Naive thymus-derived CD4-positive, alpha-beta T cell (primary cell): ENCODE measurements at regions not wholly inside any gene's neighbourhood (a gene's known extent, or its start where the extent isn't known, plus 50 kb on each side); places are given as distances from the start of the nearest gene placed in this dataset.

Experiments
- ATAC-seq: fragments of 150-1000 bp; cut with Tn5 transposase; 2 replicates; pipeline ENCODE4 v1.10.0; 2021; ENCODE audit warnings: mild to moderate bottlenecking, moderate library complexity
- CTCF ChIA-PET: fragments of 350-600 bp; sonication (Branson Sonifier 250); formaldehyde crosslinking; loops from one replicate; lab custom pipeline; 2021; ENCODE audit warnings: antibody characterized with exemption; lab: Charles Lee
- POLR2A ChIA-PET: fragments of 350-600 bp; sonication (Branson Sonifier 250); formaldehyde crosslinking; loops from one replicate; lab custom pipeline; 2021; ENCODE audit warnings: antibody characterized with exemption, inconsistent platforms; lab: Charles Lee
- DNase-seq, 9 donors: peaks; one replicate each; pipeline versions ENCODE4 v3.0.0 to v3.0.0-alpha.2; 2020 to 2022; ENCODE audit warnings: mixed read lengths in 1 of 9
- H3K27ac ChIP-seq: one replicate; pipeline ENCODE4 v1.7.0; 2013; ENCODE audit warnings: mild to moderate bottlenecking, low read depth, low read length, moderate library complexity
- H3K27me3 ChIP-seq, 2 donors: one replicate each; pipeline ENCODE4 v1.7.0; 2013; ENCODE audit warnings: low read length in 2 of 2, mild to moderate bottlenecking in 2 of 2, moderate library complexity in 2 of 2; ENCODE audit not compliant: control insufficient read depth in 2 of 2, insufficient read depth in 2 of 2
- H3K36me3 ChIP-seq, 3 experiments: 1 replicate in 2 of 3; 2 replicates in 1 of 3; pipeline ENCODE4 v1.7.0; 2013; ENCODE audit warnings: low read length in 3 of 3, mild to moderate bottlenecking in 3 of 3, moderate library complexity in 1 of 3; ENCODE audit not compliant: insufficient read depth in 3 of 3, control insufficient read depth in 2 of 3
- H3K4me1 ChIP-seq, 2 donors: one replicate each; pipeline ENCODE4 v1.7.0; 2013; ENCODE audit warnings: low read length in 2 of 2, mild to moderate bottlenecking in 2 of 2, moderate library complexity in 1 of 2; ENCODE audit not compliant: control insufficient read depth in 2 of 2, insufficient read depth in 2 of 2
- H3K4me3 ChIP-seq: 2 replicates; pipeline ENCODE4 v1.7.0; 2013; ENCODE audit warnings: mild to moderate bottlenecking, low read length
- H3K9me3 ChIP-seq, 3 experiments: 1 replicate in 2 of 3; 2 replicates in 1 of 3; pipeline ENCODE4 v1.7.0; 2013; ENCODE audit warnings: low read length in 3 of 3; ENCODE audit not compliant: control insufficient read depth in 2 of 3
- H3K27ac Mint-ChIP-seq, 9 donors: one replicate each; pipeline ENCODE4 v1.8.0; 2020 to 2022; ENCODE audit warnings: mixed read lengths in 9 of 9, mild to moderate bottlenecking in 8 of 9, moderate library complexity in 5 of 9, inconsistent platforms in 2 of 9
- H3K27me3 Mint-ChIP-seq, 5 donors: one replicate each; pipeline ENCODE4 v1.8.0; 2021 to 2022; ENCODE audit warnings: mixed read lengths in 5 of 5, mild to moderate bottlenecking in 1 of 5
- H3K36me3 Mint-ChIP-seq, 5 donors: one replicate each; pipeline ENCODE4 v1.8.0; 2020 to 2022; ENCODE audit warnings: mixed read lengths in 5 of 5, mild to moderate bottlenecking in 3 of 5, inconsistent platforms in 1 of 5
- H3K4me1 Mint-ChIP-seq, 7 donors: one replicate each; pipeline ENCODE4 v1.8.0; 2020 to 2022; ENCODE audit warnings: mixed read lengths in 7 of 7, mild to moderate bottlenecking in 3 of 7, inconsistent platforms in 1 of 7
- H3K4me3 Mint-ChIP-seq, 10 donors: one replicate each; pipeline ENCODE4 v1.8.0; 2020 to 2022; ENCODE audit warnings: mild to moderate bottlenecking in 10 of 10, mixed read lengths in 10 of 10, moderate library complexity in 6 of 10, inconsistent platforms in 2 of 10
- H3K9me3 Mint-ChIP-seq, 11 donors: one replicate each; pipeline ENCODE4 v1.8.0; 2020 to 2022; ENCODE audit warnings: mixed read lengths in 11 of 11, mild to moderate bottlenecking in 4 of 11, inconsistent platforms in 1 of 11, moderate library complexity in 1 of 11
- intact Hi-C, 2 donors: fragments of 100-400 bp; cut with micrococcal nuclease; formaldehyde crosslinking; loops; one replicate each; pipeline ENCODE4 v1.15.1; 2023

DNA sequence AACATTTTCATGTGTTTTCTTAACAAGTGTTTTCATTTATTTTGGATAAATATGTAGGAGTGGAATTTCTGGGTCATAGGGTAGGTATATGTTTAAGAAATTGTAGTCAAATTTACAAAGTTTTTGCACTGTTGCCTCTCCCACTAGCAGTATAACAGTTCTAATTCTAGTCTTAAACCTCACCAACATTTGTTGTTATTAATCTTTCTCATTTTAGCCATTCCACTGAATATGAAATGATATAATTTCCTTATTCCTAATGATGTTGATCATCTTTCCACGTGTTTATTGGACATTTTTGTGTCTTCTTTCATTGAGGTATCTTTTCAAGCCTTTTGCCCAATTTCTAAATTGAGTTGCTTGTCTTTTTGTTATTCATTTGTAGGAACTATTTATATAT lies 62.0 kb downstream of the C11orf91 start:
- no peaks in the 10 kb centered on the region for H3K27me3 ChIP-seq
- intact Hi-C loops, result no loop called here
- no peak overlapping the region for H3K4me3 ChIP-seq
- H3K36me3 ChIP-seq, result no peaks in the 10 kb centered on the region
- H3K4me1 Mint-ChIP-seq, result no peaks in the 10 kb centered on the region
- peaks cover 0 to 4% (median 0%) of the 10 kb centered on the region in 5 donors for H3K36me3 Mint-ChIP-seq
- ChIA-PET POLR2A (no interaction called here), CTCF (no interaction called here)
- no peaks in the 10 kb centered on the region for H3K9me3 ChIP-seq
- H3K27ac ChIP-seq, result no peak overlapping the region
- no peak overlapping the region for H3K4me3 Mint-ChIP-seq
- peaks cover 2 to 48% (median 28%) of the 10 kb centered on the region in 5 donors for H3K27me3 Mint-ChIP-seq
- peaks cover 0 to 10% (median 5%) of the 10 kb centered on the region in 11 donors for H3K9me3 Mint-ChIP-seq
- ATAC-seq (no peak), DNase-seq (no peak)
- no peak overlapping the region for H3K27ac Mint-ChIP-seq
- H3K4me1 ChIP-seq, result no peaks in the 10 kb centered on the region

DNA sequence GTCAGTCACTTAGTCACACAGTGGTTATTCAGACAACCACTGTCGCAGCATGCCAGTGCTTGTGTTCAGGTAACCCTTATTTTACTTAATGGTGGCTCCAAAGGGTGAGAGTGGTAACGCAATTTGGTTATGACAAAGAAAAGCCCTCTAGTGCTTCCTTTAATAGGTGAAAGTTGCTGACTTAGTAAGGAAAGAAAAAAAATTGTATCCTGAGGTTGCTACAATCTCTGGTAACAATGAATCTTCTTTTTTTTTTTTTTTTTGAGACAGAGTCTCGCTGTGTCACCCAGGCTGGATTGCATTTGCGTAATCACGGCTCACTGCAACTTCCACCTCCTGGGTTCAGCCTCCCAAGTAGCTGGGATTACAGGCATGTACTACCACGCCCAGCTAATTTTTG lies 64.5 kb downstream of the C11orf91 start:
- ChIA-PET POLR2A (no interaction called here), CTCF (no interaction called here)
- no peaks in the 10 kb centered on the region for H3K27me3 ChIP-seq
- no peak overlapping the region for H3K27ac Mint-ChIP-seq
- no peaks in the 10 kb centered on the region for H3K4me1 ChIP-seq
- intact Hi-C loops, result no loop called here
- peak; percentile 38 for ATAC-seq
- H3K36me3 ChIP-seq, result no peaks in the 10 kb centered on the region
- no peak for DNase-seq
- no peak overlapping the region for H3K4me3 ChIP-seq
- no peak overlapping the region for H3K27ac ChIP-seq
- H3K9me3 Mint-ChIP-seq, result peaks cover 0 to 13% (median 5%) of the 10 kb centered on the region in 11 donors
- no peak overlapping the region for H3K4me3 Mint-ChIP-seq
- peaks cover 0 to 49% (median 39%) of the 10 kb centered on the region in 5 donors for H3K27me3 Mint-ChIP-seq
- H3K4me1 Mint-ChIP-seq, result no peaks in the 10 kb centered on the region
- H3K36me3 Mint-ChIP-seq, result peaks cover 0 to 4% (median 0%) of the 10 kb centered on the region in 5 donors
- no peaks in the 10 kb centered on the region for H3K9me3 ChIP-seq

DNA sequence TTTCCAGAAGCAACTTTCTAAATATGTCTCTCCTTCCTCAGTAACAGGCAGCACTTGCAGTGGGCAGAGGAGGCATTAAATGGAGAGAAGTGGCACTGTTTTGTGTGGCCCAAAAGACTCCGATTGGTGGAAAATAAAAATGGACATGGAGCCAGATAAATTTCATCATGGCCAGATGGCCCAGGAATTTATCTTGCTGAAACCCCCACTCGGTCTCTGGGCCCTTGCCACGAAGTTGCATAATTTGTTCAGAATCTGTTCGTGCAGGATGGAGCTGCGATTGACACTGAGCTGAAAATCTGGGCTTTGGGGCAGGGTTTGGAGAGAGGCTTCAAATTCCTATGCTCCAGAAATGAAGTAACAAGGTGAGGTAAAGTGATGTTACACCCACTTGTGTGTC lies 65.5 kb downstream of the C11orf91 start:
- Mint-ChIP-seq H3K9me3 (peaks cover 0 to 19% (median 5%) of the 10 kb centered on the region in 11 donors), H3K4me3 (no peak overlapping the region), H3K27ac (no peak overlapping the region), H3K27me3 (peaks cover 0 to 51% (median 36%) of the 10 kb centered on the region in 5 donors), H3K36me3 (peaks cover 0 to 4% (median 0%) of the 10 kb centered on the region in 5 donors), H3K4me1 (no peaks in the 10 kb centered on the region)
- Histone ChIP-seq H3K4me3 (no peak overlapping the region), H3K36me3 (no peaks in the 10 kb centered on the region), H3K4me1 (no peaks in the 10 kb centered on the region), H3K9me3 (no peaks in the 10 kb centered on the region), H3K27me3 (no peaks in the 10 kb centered on the region), H3K27ac (no peak overlapping the region)
- DNase-seq, result no peak
- intact Hi-C loops, result no loop called here
- ChIA-PET CTCF (no interaction called here), POLR2A (no interaction called here)
- no peak for ATAC-seq

DNA sequence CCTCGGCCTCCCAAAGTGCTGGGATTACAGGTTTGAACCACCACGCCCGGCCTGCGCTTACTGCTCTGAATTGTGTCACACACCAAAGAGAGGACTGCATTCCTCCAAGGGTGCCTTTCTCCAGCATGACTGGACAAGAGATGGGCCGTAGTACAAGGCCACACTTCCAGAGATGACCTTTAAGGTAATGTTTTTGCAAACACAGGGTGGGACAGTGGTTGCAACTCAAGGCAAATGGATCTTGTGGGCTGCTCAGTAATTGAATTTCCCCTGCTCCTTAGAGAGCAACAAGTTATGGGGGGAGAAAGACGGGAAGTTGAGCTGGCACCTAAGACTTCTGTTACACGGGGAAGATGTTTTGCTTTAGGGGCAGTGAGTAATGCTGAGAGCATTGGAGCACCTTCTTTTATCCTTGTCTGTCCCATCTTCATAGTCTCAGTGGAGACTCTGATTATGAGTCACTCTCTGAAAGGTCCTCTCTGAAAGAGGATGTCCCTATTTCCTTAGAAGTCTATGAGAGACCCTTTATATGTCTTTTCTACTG lies 66.3 kb downstream of the C11orf91 start:
- Mint-ChIP-seq H3K4me1 (no peaks in the 10 kb centered on the region), H3K9me3 (peaks cover 0 to 19% (median 5%) of the 10 kb centered on the region in 11 donors), H3K27ac (no peak overlapping the region), H3K27me3 (peaks cover 0 to 49% (median 35%) of the 10 kb centered on the region in 5 donors), H3K4me3 (no peak overlapping the region), H3K36me3 (peaks cover 0 to 4% (median 0%) of the 10 kb centered on the region in 5 donors)
- H3K4me1 ChIP-seq, result no peaks in the 10 kb centered on the region
- no peaks in the 10 kb centered on the region for H3K9me3 ChIP-seq
- no peak for ATAC-seq
- no peak overlapping the region for H3K27ac ChIP-seq
- no peak overlapping the region for H3K4me3 ChIP-seq
- POLR2A ChIA-PET, result no interaction called here
- H3K27me3 ChIP-seq, result no peaks in the 10 kb centered on the region
- CTCF ChIA-PET, result no interaction called here
- no peak for DNase-seq
- intact Hi-C loops, result no loop called here
- no peaks in the 10 kb centered on the region for H3K36me3 ChIP-seq

DNA sequence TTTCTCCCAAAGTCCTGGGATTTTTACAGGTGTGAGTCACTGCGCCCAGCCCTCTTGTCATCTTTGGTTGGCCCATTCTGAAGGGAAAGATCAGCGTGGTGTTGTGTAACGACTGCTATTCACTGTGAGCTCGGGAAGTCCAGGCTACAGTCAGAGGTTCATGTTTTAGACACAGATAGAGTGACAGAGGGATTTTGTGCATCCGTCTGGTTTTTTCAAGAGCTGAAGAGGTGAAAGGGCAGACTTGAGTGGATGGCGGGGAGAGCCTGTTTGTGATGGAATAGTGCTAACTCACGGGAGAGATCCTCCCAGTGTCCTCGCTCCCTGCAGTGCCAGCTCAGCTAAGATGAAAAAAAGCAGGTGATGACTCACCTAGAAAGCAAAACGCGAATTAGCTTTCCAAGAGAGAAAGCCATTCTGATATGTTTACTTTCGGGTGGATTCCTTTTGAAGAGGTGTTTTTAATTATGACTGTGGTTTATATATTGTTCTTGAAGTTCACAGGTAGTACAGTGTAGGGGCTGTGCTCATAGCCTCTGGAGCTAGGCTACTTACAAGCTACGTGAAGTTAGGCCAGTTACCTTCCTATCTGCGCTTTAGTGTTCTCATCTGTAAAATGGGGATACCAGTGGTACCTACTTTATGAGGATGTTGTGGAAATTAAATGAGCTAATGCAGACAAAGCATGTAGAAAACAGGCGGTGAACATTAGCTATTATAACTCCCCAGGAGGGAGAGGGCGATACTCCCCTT lies 67.2 kb downstream of the C11orf91 start:
- Mint-ChIP-seq H3K4me1 (no peaks in the 10 kb centered on the region), H3K4me3 (no peak overlapping the region), H3K36me3 (peaks cover 0 to 4% (median 0%) of the 10 kb centered on the region in 5 donors), H3K9me3 (peaks cover 0 to 11% (median 3%) of the 10 kb centered on the region in 11 donors), H3K27ac (no peak overlapping the region), H3K27me3 (peaks cover 0 to 43% (median 28%) of the 10 kb centered on the region in 5 donors)
- intact Hi-C loops, result no loop called here
- no peaks in the 10 kb centered on the region for H3K9me3 ChIP-seq
- ChIA-PET POLR2A (no interaction called here), CTCF (no interaction called here)
- ATAC-seq, result no peak
- no peaks in the 10 kb centered on the region for H3K27me3 ChIP-seq
- no peak for DNase-seq
- no peaks in the 10 kb centered on the region for H3K4me1 ChIP-seq
- H3K36me3 ChIP-seq, result no peaks in the 10 kb centered on the region
- no peak overlapping the region for H3K4me3 ChIP-seq
- no peak overlapping the region for H3K27ac ChIP-seq

DNA sequence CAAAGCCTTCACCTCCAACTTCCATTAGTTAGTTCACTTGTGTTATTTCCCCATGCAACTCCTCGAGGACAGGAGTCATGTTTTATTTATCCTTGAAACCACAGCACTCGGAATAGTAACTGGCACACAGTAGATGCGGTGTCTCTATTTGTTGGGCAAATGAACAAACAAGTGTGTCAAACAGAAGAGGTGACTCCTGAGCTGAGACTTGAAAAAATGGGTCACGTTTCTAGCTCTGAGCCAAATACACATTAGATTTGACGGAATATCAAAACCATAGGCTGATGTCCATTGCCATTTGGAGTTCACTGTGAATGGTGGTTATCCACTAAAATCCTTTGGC lies 68.9 kb downstream of the C11orf91 start:
- intact Hi-C loops, result no loop called here
- peaks cover 0 to 4% (median 0%) of the 10 kb centered on the region in 5 donors for H3K36me3 Mint-ChIP-seq
- POLR2A ChIA-PET, result no interaction called here

More for the DNA sequence above, 68.9 kb downstream of the C11orf91 start:
- no peaks in the 10 kb centered on the region for H3K36me3 ChIP-seq
- Mint-ChIP-seq H3K4me1 (no peaks in the 10 kb centered on the region), H3K4me3 (no peak overlapping the region), H3K27ac (no peak overlapping the region), H3K27me3 (peaks cover 0 to 30% (median 21%) of the 10 kb centered on the region in 5 donors), H3K9me3 (peaks cover 0 to 11% (median 2%) of the 10 kb centered on the region in 11 donors)
- H3K27me3 ChIP-seq, result no peaks in the 10 kb centered on the region
- no peaks in the 10 kb centered on the region for H3K4me1 ChIP-seq
- H3K27ac ChIP-seq, result no peak overlapping the region
- no peak overlapping the region for H3K4me3 ChIP-seq
- CTCF ChIA-PET, result no interaction called here
- DNase-seq (no peak), ATAC-seq (no peak)
- H3K9me3 ChIP-seq, result no peaks in the 10 kb centered on the region
